Umbilical cord (tissue), 1 donor: ENCODE measurements at regions not wholly inside any gene's neighbourhood (a gene's known extent, or its start where the extent isn't known, plus 50 kb on each side); places are given as distances from the start of the nearest gene placed in this dataset.

ENCODE experiments used
- DNase-seq: peaks from one replicate; pipeline ENCODE4 v3.0.0-alpha.2; 2015; ENCODE audit warnings: low spot score

DNA sequence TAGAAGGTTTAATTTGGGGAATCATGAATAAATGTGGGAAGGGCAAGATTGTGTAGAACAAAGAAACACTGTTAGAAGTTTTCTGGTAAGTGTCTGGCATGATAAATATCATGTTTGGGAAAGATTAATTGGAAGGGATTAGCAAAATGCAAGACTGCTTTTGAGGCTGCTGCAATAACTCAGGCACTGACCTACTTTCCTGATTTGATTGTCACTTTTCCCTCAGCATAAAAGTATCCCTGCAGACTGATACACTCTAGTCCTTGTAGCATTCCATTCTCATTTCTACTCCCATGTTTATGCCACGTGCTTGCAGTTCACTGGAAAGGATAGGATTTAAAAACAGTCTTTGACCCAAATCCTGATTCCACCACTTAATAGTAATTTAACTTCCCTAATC lies 303.3 kb upstream of the SEMA3A start:
- no peak for DNase-seq

- DNase-seq = no peak
Observed at GRCh38 chr7:84495128-84495527, 300.5 kb upstream of the SEMA3A start.

GRCh38 chr7:84492098-84493034 lies 297.8 kb upstream of the SEMA3A start:
- no peak for DNase-seq

- DNase-seq = no peak
Observed at GRCh38 chr7:84490661-84491060, 296.1 kb upstream of the SEMA3A start.

DNA sequence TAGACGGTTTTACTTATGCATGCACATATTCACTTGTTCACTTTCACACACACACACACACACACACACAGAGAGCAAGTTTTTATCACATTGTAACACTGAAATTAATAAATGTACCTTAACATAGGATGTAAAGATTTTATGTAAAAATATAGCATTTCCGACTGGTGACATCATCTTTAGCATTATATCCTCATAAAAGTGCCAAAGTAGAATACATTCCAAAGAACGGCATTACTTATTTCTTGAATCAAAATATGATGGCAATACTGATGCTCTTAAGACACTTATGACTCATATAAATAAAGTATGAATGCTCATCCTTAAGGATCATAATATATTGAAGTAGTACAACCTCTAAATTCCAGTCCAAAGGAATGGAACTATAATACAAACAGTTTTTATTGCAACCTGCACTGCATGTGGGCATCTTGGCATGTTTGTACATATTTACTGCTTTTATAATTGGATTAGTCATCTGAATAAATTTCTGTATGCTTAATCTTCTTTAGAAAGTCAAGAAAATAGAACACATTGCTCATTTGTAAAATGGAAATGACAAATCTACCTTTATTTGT lies 290.0 kb upstream of the SEMA3A start:
- no peak for DNase-seq

DNA sequence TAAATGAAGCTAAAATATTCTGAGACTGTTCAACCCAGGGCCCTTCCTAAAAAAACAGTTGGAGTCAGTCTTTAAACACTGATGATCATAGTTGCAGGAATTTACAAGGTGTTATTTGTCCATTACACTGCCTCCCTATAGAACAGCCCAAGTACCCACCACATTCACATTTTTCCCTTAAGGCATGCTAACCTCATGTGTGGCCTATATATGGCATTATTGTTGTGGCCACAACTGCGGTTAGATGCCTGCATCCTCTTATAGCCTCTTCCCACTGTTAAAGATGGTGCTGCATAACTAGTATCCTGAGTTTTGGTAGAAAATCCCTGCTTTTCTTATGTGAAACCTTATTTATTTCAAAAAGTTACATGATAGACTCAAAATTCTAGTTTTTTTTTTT lies 287.9 kb upstream of the SEMA3A start:
- DNase-seq = no peak

DNA sequence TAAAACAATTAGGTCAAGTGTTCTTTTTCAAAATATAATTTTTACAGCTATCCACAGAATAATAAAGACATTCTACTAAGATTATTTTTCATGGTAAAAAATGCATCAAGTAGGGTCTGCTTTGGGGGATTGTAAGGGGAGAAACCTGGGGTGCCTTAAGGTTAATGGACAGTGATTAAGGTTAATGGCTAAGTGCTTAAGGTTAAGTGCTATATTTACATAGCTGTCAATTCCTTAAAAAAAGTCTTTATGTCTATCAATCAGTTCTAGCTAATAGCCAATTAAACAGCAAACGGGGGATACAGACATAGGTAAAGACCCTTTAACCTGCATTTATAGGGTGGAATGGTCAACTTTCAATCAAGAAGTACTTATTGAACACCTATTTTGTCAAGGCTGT lies 284.5 kb upstream of the SEMA3A start:
- no peak for DNase-seq

DNA sequence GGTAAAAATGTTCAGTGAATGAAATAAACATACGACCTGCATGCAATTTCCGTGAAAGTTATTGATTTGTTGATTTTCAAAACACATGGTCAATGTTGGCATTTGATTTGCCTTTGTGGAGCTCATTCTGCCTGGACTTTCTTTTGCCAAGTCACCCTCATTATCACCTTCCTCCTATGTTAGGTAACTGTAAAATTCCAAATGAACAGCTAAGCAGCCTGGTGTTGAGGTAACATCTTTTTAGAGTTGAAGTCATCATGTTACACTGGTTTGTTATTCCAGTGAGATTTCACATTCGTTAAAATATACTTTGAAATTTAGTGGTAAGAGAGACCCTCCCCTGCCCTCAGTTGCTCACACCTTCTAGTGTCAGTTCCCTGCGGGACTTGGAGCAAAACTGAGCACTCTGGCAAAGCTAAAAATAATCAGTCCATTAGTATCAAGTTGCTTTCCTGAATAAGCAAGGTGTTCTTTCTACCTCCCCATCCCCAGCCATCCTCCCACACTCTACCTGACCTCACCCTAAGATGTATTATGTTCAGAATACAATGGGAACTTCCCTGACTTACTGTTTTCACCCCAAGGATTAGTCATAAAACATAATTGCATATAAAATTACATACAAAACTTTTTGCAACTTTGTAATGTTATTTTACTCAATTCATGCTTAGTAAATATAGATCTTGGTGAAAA lies 283.3 kb upstream of the SEMA3A start:
- DNase-seq = no peak

GRCh38 chr7:84474436-84474835 lies 279.8 kb upstream of the SEMA3A start:
- DNase-seq = no peak

DNA sequence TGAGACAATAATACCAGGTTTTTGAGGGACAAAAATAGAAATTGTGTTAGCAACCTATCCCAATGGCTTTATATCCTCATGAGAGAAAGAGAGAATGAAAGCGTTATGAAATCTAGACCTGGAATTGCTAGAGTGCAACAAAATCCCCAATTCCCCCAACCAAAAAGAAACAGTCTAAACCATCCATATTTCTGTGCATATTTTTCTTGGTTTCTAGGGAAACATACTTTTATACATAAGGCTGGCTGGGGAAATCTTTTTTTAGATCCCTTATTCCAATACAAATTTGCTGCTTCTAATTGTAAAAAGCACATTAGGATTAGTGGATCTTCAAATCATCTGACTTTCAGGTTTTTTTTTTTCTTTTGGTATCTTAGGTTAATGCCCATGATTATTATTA lies 277.0 kb upstream of the SEMA3A start:
- no peak for DNase-seq

- no peak for DNase-seq
Observed at GRCh38 chr7:84469034-84469433, 274.4 kb upstream of the SEMA3A start.

DNA sequence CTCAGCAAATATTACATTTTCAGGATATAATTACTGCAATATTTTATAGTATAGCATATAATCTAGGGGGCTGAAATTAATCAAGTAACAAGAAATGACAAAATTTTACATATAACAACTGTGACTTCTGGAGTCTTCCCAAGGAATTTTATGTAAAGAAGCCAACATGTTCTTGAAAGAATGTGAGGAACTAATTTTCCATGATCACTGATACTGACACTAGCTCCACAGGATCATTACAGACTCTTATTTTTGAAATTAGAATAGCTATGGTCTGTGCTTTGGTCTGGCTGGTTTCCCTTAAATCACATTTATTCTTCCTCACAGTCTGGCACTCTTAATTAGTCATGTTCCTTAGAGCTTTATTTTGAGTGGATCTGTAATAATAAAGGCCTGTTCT lies 267.7 kb upstream of the SEMA3A start:
- no peak for DNase-seq

DNA sequence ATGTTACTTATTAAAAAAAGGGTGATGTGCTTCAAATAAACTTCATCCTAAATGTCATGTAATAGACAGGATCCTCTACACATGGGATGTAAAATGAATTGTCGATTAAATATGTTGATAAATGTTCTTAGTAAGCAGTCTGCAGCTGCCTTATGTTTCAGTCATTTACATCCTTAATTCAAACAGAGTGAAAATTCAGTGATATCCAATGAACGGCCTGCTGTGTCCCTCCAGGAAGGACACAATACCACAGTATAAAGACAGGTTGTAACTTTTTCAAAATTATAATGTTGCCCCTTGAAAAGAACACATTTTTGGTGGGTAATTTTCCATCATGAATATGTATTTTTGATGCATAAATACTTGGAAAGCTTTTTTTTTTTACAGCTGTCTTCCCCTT lies 266.5 kb upstream of the SEMA3A start:
- no peak for DNase-seq

DNA sequence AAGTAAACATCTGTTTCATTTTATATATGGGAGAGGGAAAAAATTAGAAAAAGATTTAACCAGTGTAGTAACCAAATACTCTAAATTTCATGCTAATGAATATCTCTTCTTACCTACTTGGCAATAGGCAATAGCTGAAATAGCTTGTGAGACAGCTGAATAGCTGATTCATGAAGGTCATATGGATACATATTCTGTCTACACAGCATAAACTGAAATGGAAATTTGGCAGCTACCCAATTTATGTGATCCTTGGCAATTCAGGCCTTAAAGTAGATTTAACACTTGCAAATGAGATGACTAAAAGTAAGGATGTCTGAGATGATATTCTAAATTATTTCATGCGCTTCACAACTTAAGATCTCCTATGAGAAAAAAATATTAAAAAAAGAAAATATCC lies 261.2 kb upstream of the SEMA3A start:
- no peak for DNase-seq

- no peak for DNase-seq
Observed at GRCh38 chr7:84454174-84454959, 259.8 kb upstream of the SEMA3A start.

GRCh38 chr7:84452618-84453017 lies 258.0 kb upstream of the SEMA3A start:
- DNase-seq = no peak

DNA sequence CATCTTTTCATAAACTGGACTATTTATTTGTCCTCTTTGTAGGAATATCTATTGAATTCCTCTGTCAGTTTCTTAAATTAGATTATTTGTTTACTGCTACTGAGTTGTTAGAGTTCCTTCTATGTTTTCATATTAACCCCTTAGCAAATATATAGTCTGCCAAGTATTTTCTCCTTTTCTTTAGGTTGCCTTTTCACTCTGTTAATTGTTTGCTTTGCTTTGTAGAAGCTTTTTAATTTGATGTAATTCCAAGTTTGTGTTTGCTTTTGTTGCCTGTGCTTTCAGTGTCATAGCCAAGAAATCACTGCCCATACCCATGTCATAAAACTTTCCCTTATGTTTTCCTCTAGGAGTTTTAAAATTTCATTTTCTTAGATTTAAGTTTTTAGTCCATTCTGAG lies 256.2 kb upstream of the SEMA3A start:
- no peak for DNase-seq

- DNase-seq = no peak
Observed at GRCh38 chr7:84447636-84448293, 253.2 kb upstream of the SEMA3A start.

DNA sequence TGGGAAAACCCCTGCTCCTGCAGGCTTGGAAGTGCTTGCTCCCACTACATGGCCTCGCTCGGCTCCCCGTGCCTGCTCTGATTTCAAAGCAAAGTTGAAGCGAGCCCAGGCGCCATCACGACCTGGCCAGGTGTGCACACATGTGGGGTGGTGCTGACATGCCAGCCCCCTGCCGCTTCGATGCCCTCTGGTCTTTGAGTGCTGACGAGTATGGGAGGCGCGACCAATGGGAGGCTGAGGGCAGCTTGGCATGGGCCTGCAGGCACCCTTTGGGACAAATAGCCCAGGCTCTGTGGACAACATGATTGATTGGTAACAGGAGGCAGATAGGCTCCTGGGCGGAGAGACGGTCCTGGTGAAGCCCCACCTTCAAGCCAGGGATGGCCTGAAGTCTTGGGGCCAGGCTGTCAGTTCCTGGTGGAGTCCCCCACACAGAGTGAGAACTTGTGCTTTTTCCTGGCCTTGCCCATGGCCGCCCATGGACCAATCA lies 252.4 kb upstream of the SEMA3A start:
- DNase-seq = no peak

GRCh38 chr7:84425702-84426259 lies 231.2 kb upstream of the SEMA3A start:
- DNase-seq = no peak

- DNase-seq = no peak
Observed at GRCh38 chr7:84422790-84423189, 228.2 kb upstream of the SEMA3A start.
